HG03378 (cell line): ENCODE measurements at regions not wholly inside any gene's neighbourhood (a gene's known extent, or its start where the extent isn't known, plus 50 kb on each side); places are given as distances from the start of the nearest gene placed in this dataset.

Experiments
- ATAC-seq: cut with Tn5 transposase; IDR thresholded peaks from one replicate; pipeline ENCODE4 v1.9.1; 2021; ENCODE audit warnings: mild to moderate bottlenecking, moderate library complexity; ENCODE audit not compliant: unreplicated experiment

DNA sequence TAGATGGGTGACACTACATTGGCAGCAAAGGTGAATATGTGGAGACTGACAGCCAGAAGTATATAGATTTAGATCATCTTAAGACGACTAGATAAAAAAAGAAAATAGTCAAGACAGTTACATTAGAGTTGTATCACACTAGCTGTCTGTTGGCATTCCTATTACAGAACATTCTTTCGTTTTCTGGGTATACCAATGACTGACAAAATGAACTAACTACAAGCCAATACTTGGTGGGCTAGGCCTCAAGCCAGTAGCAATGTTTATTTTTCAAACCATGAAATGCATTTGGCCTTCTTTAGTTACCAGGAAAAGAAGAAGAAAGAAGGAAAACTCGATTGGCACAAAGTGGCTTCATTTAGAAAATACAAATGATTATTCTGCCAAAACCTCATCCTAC, 944.9 kb upstream of the ZEB2 start:
- ATAC-seq = no peak

GRCh38 chr2:145460112-145460511, 940.2 kb upstream of the ZEB2 start:
- no peak for ATAC-seq

- no peak for ATAC-seq
These were observed 911.4 kb upstream of the ZEB2 start for GRCh38 chr2:145431181-145431951.

- no peak for ATAC-seq
These were observed 903.9 kb upstream of the ZEB2 start for GRCh38 chr2:145423809-145424208.

DNA sequence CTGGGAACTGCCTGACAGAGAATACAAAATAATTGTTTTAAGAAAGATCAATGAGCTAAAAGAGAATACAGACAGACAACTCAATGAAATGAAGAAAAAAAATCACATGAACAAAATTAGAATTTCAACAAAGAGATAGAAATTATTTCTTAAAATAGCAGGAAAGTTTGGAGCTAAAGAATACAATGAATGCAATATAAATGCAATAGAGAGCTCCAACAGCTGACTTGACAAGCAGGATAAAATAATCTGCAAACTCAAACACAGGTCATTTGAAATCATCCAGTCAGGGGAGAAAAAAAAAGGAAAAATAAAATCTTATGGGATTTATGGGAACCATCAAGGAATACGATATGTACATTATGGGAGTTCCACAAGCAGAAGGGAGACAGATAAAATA, 902.7 kb upstream of the ZEB2 start:
- no peak for ATAC-seq

GRCh38 chr2:145421841-145422240, 901.9 kb upstream of the ZEB2 start:
- no peak for ATAC-seq

DNA sequence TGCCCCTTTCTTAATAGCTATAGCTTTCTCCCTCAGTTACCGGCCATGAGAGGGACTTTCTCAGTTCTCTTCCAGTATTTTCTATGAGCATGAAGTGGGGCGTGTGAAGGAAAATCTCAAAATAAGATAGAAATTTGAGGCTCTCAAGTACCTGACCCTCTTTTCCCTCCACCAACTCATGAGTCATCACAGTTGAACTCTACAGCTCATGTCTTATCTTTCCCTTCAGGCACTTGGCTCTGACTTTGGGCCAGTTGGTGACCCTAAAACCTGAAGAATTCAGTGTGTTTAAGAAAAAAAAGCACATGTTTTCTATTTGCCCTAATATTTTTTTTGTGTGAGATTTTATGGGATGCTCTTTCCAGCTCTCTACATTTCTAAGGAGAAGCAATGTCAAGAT, 896.7 kb upstream of the ZEB2 start:
- no peak for ATAC-seq

DNA sequence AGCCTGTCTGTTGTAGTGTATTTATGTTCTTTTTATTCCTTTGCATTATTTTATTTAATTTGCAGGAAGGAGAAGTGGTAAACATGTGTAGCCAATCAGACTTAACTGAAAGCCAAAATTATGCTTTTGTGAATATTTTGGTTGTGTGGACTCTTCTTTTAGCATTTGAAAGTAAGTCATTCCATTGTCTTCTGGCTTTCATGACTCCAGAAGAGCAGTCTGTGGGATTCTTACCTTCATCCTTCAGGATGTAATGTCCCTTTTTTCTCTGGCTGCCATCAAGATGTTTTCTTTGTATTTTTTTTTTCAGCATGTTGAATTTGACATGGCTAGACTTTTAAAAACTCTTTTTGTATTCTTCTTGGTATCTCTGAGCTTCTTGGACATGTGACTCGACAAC, 895.2 kb upstream of the ZEB2 start:
- no peak for ATAC-seq

DNA sequence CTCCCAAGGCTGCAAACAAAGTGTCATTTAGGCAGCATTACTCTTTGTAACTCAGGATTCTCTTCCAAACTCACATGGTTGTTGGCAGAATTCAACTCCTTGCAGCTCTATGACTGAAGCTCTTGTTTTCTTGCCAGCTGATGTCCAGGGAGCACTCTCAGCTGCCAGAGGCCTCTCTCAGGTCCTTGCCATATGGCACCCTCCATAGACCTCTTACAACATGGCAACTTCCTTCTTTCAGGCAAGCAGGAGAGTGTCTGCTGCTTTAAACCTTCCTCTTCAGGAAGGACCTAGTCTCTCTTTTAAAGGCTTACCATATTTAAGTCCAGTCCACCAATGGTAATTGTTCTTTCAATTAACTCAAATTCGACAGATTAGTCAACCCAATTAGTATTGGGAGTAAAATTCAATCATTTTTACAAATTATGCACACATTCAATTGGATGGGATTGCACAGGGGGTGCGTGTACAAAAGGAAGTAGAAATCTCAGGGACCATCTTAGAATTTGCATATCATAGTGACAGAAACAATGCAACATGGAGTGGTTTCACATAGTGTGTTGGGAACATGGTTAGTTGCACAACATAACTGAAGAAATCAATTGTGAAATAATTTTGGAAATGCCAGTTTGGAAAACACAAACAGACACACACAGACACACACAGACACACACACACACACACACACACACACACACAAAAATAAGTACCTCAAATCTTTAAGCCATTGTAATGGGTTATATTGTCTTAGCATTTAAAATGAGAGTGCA, 893.5 kb upstream of the ZEB2 start:
- no peak for ATAC-seq

- peak; percentile 31 for ATAC-seq
These were observed 892.2 kb upstream of the ZEB2 start for GRCh38 chr2:145412155-145412554.

GRCh38 chr2:145411493-145411892, 891.6 kb upstream of the ZEB2 start:
- peak; percentile 97 for ATAC-seq

GRCh38 chr2:145410086-145410485, 890.2 kb upstream of the ZEB2 start:
- no peak for ATAC-seq

DNA sequence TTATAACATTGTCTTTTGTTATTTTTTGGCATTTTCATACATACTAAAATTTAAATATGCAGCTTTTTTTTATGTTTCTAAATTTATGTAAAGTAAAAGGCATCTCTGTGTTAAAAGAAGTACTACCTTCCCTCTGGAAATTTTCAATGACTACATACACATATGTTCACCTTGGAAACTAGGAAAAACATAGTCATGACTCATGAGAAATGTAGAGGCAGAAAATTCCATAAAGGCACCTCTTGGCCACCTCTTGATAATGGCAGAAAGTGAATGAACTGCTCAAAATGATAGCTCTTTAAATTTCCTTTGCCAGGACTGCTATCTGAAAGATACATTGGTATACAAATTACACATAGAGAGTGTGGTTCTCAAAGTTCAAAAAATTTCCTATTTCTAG, 889.1 kb upstream of the ZEB2 start:
- no peak for ATAC-seq

DNA sequence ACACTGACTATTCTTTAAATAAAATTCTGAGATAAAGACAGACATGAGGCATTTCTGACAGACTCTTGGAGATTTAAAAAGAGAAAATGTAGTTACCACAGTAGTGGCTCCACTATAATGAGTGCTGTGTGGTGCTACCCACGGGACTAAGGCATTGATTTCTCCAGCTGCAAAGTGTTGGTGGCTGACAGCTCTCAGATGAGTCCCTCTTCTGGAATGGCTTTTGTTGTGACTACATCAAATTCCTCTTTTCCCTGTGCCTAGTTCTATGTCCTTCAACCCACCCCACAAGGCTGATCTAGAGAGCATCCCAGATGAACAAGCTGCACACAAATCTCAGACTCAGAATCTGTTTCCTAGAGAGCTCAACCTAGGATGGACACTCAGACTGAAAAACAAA, 884.8 kb upstream of the ZEB2 start:
- ATAC-seq = no peak

DNA sequence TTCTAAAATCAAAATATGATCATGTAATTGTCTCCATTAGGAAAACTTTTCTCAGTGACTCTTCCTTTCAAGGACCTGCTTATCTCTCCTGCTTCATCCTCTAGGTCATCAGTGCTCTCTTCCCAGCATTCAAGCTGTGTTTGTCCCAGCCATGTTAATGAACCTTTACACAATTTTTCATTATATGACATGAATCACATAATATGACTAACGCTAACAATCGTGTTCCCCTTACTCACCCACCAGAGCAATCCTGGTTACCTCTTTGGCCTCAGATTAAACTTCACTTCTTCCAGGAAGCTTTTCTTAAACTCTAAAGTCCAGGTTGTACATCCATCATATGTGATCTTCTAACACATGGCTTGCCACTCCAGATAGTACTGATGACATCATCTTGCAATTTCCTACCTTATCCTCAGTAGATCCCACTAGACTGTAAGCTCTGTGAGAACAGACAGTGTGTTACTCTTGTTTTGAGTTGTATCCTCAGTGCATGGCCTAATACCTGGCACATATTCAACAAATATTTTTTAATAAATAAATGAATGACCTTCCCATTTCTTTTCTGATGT, 882.9 kb upstream of the ZEB2 start:
- ATAC-seq = no peak

DNA sequence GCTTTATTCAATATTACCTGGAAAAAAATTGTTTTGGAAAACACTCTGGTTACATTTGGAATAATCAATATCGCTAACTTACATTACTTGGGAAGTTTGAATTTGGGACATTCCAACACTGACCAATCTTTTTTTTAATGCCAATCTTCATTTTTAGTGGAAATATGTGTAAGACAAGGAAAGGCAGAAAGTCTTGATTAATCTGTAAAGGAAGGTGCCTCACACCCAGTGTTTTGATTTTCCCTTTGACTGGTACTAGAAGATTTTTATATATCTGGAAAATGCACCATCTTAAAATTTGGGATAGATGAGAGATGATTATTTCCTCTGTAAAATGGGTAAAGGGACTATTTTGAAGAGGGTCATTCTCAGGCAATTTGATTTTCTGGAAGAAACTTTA, 879.2 kb upstream of the ZEB2 start:
- no peak for ATAC-seq

DNA sequence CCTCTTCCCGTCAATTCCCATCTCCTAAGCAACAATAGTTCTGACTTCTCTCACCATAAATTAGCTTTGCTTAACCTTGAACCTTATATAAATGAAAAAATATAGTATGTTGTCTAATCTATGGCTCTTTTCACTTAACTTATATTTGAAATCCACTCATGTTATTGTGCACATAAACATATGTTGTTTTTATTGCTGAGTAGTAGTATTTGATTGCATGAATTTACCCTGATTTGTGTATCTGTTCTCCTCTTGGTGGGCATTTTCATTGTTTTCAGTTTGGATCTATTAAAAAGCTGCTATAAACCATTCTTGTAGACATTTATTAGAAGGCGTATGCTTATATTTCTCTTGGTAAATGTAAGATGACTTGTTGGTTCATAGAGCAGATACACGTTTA, 874.3 kb upstream of the ZEB2 start:
- no peak for ATAC-seq

GRCh38 chr2:145386973-145387372, 867.1 kb upstream of the ZEB2 start:
- no peak for ATAC-seq

DNA sequence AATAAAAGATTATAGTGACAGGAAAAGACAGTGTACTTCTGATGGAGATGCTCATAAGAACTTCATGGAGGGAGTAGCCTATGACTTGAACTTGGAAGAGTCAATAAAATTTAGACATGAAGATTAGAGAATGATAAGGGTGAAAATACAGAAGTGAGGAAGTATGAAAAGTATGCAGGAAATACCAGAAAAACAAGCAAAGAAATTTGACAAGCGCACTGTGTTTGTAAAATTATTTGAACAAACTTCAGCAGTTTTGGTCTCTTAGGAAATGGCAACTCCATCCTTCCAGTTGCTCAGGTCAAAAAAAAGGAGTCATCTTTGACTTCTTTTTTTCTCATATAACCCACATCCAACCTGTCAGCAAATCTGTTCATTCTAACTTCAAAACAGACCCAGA, 864.0 kb upstream of the ZEB2 start:
- no peak for ATAC-seq

GRCh38 chr2:145380436-145381017, 860.6 kb upstream of the ZEB2 start:
- ATAC-seq = no peak

- no peak for ATAC-seq
These were observed 860.0 kb upstream of the ZEB2 start for GRCh38 chr2:145379934-145380333.

DNA sequence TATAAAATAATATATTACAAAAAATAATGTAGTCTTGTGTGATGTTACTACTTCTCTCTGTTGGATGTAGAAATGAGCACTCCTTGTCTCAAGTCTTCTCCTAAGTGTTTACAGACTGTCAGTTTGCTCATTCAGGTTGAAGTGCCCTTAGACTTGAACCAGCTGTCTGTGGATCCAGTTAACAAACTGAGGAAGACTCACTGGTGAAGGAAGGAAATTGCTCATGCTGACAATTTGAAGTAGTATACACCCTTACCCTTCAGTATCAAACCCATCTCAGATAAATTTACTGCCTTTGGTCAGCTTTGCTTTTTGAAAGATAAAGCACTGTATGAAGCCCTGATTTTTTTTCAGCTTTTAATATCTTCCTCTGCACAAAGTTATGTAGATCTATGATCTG, 854.2 kb upstream of the ZEB2 start:
- ATAC-seq = no peak
